ENCODE measurements at regions not wholly inside any gene's neighbourhood (a gene's known extent, or its start where the extent isn't known, plus 50 kb on each side); places are given as distances from the start of the nearest gene placed in this dataset.

- TF ChIP-seq CTCF (IDR thresholded peaks at IDR 0.05; ENCODE audit: low read length): no peak
- no peak for TF ChIP-seq EZH2 (IDR thresholded peaks at IDR 0.05; ENCODE audit: borderline replicate concordance, low read length)
Observed at GRCh38 chr16:9307446-9307845, 216.0 kb downstream of the HAPSTR1 start.

Measured in OCI-LY1 (cell line).